Left forelimb (tissue), 1 donor: ENCODE measurements at regions not wholly inside any gene's neighbourhood (a gene's known extent, or its start where the extent isn't known, plus 50 kb on each side); places are given as distances from the start of the nearest gene placed in this dataset.

Source experiments
- DNase-seq: peaks from one replicate; pipeline ENCODE4 v3.0.0-alpha.2; 2018; ENCODE audit warnings: low spot score

GRCh38 chr6:14903176-14904038 lies 342.5 kb upstream of the JARID2 start:
- DNase-seq = no peak

- DNase-seq = no peak
Measured at GRCh38 chr6:14905201-14905600, 340.7 kb upstream of the JARID2 start.

GRCh38 chr6:14906621-14907020 lies 339.2 kb upstream of the JARID2 start:
- DNase-seq = no peak

- no peak for DNase-seq
Measured at GRCh38 chr6:14910692-14911547, 334.9 kb upstream of the JARID2 start.

- DNase-seq = no peak
Measured at GRCh38 chr6:14912226-14912625, 333.6 kb upstream of the JARID2 start.

- no peak for DNase-seq
Measured at GRCh38 chr6:14912706-14913105, 333.2 kb upstream of the JARID2 start.

- DNase-seq = no peak
Measured at GRCh38 chr6:14913931-14914330, 331.9 kb upstream of the JARID2 start.

GRCh38 chr6:14915888-14916832 lies 329.7 kb upstream of the JARID2 start:
- no peak for DNase-seq

GRCh38 chr6:14917109-14917910 lies 328.6 kb upstream of the JARID2 start:
- no peak for DNase-seq

- no peak for DNase-seq
Measured at GRCh38 chr6:14918200-14918907, 327.5 kb upstream of the JARID2 start.

GRCh38 chr6:14919038-14919670 lies 326.7 kb upstream of the JARID2 start:
- DNase-seq = no peak

GRCh38 chr6:14920276-14920675 lies 325.6 kb upstream of the JARID2 start:
- no peak for DNase-seq

- no peak for DNase-seq
Measured at GRCh38 chr6:14921170-14921569, 324.7 kb upstream of the JARID2 start.

- DNase-seq = no peak
Measured at GRCh38 chr6:14921878-14922671, 323.8 kb upstream of the JARID2 start.

GRCh38 chr6:14922706-14923460 lies 323.0 kb upstream of the JARID2 start:
- no peak for DNase-seq

- peak; percentile 79 for DNase-seq
Measured at GRCh38 chr6:14924126-14925024, 321.5 kb upstream of the JARID2 start.

GRCh38 chr6:14925025-14925698 lies 320.7 kb upstream of the JARID2 start:
- no peak for DNase-seq
